Loucy (cell line): ENCODE measurements at regions not wholly inside any gene's neighbourhood (a gene's known extent, or its start where the extent isn't known, plus 50 kb on each side); places are given as distances from the start of the nearest gene placed in this dataset.
"Not testable (repeated sequence)": the region's sequence is repeated elsewhere in the genome, so short reads cannot be mapped to it uniquely, and the experiment has no call there.

Experiments used
- H2AFZ ChIP-seq: fragments of 200-600 bp; sonication (generic); 2 replicates; pipeline ENCODE4 v1.6.0; 2016; ENCODE audit warnings: antibody characterized with exemption, mild to moderate bottlenecking, low read length, moderate library complexity
- H3F3A ChIP-seq: fragments of 200-600 bp; 2 replicates; pipeline ENCODE4 v1.6.0; 2016; ENCODE audit warnings: antibody characterized with exemption, low read depth, mild to moderate bottlenecking
- H3K27me3 ChIP-seq: fragments of 200-600 bp; sonication (generic); 2 replicates; pipeline ENCODE4 v1.6.1; 2014; ENCODE audit warnings: low read length, mild to moderate bottlenecking; ENCODE audit not compliant: insufficient read depth, poor library complexity, severe bottlenecking
- H3K36me3 ChIP-seq: fragments of 200-600 bp; sonication (generic); 2 replicates; pipeline ENCODE4 v1.6.1; 2016; ENCODE audit warnings: low read length; ENCODE audit not compliant: insufficient read depth
- H3K4me1 ChIP-seq: fragments of 200-600 bp; sonication (generic); 2 replicates; pipeline ENCODE4 v1.5.1; 2014; ENCODE audit warnings: low read length, mild to moderate bottlenecking; ENCODE audit not compliant: insufficient read depth, poor library complexity, severe bottlenecking
- H3K4me2 ChIP-seq: fragments of 200-600 bp; sonication (generic); 2 replicates; pipeline ENCODE4 v1.6.0; 2014; ENCODE audit warnings: antibody characterized with exemption, low read length, low read depth, mild to moderate bottlenecking; ENCODE audit not compliant: poor library complexity, severe bottlenecking
- H3K4me3 ChIP-seq: fragments of 200-600 bp; sonication (generic); 2 replicates; pipeline ENCODE4 v1.5.1; 2014; ENCODE audit warnings: low read length, mild to moderate bottlenecking, mixed read lengths; ENCODE audit not compliant: poor library complexity, severe bottlenecking
- H3K79me2 ChIP-seq: fragments of 200-600 bp; sonication (generic); 2 replicates; pipeline ENCODE4 v1.6.1; 2014; ENCODE audit warnings: low read length; ENCODE audit not compliant: insufficient read depth
- H3K9ac ChIP-seq: fragments of 200-600 bp; sonication (generic); 2 replicates; pipeline ENCODE4 v1.6.0; 2014; ENCODE audit warnings: mild to moderate bottlenecking, low read depth, low read length, moderate library complexity; ENCODE audit not compliant: poor library complexity, severe bottlenecking
- H3K9me2 ChIP-seq: fragments of 200-600 bp; sonication (generic); replicated peaks from 2 replicates; pipeline ENCODE4 v1.6.1; 2016; ENCODE audit warnings: low read depth, low read length, mixed read lengths
- H3K9me3 ChIP-seq: fragments of 200-600 bp; sonication (generic); 2 replicates; pipeline ENCODE4 v1.6.1; 2014; ENCODE audit warnings: mild to moderate bottlenecking, antibody characterized with exemption, low read length, low read depth; ENCODE audit not compliant: insufficient read depth
- H4K20me1 ChIP-seq: fragments of 200-600 bp; sonication (generic); 2 replicates; pipeline ENCODE4 v1.6.0; 2014; ENCODE audit warnings: antibody characterized with exemption, low read length, mild to moderate bottlenecking; ENCODE audit not compliant: insufficient read depth, poor library complexity, severe bottlenecking
- CTCF ChIP-seq: fragments of 200-600 bp; sonication (generic); conservative IDR thresholded peaks from 2 replicates; pipeline ENCODE4 v1.5.1; 2014; ENCODE audit warnings: mild to moderate bottlenecking, antibody characterized with exemption, low read length

GRCh38 chr14:106359157-106359887 is 832.9 kb downstream of the TMEM121 start:
- H3K4me2 ChIP-seq, result peak overlapping the region; percentile 64

GRCh38 chr14:106365371-106365770 is 839.0 kb downstream of the TMEM121 start:
- H3K36me3 ChIP-seq, H3K9me3 ChIP-seq, H3K9me2 ChIP-seq: not testable (repeated sequence)

More at GRCh38 chr14:106359157-106359887, 832.9 kb downstream of the TMEM121 start:
- Histone ChIP-seq H3K4me1 (peaks cover 50% of the 10 kb centered on the region), H3K9ac (peak overlapping the region; percentile 71), H3K4me3 (peak overlapping the region; percentile 52)
- H4K20me1 ChIP-seq, H3K36me3 ChIP-seq, H3K27me3 ChIP-seq, H3F3A ChIP-seq, H3K9me3 ChIP-seq, H3K79me2 ChIP-seq, H3K9me2 ChIP-seq, H2AFZ ChIP-seq: not testable (repeated sequence)
- peak; percentile 24 for TF ChIP-seq CTCF

GRCh38 chr14:106365894-106366293 is 839.5 kb downstream of the TMEM121 start:
- not testable (repeated sequence) for H3K9ac ChIP-seq, H3F3A ChIP-seq, H3K4me3 ChIP-seq, H4K20me1 ChIP-seq, H3K27me3 ChIP-seq, H3K4me2 ChIP-seq, H3K36me3 ChIP-seq, H3K9me3 ChIP-seq, H3K79me2 ChIP-seq, H2AFZ ChIP-seq, H3K9me2 ChIP-seq
- H3K4me1 ChIP-seq, result peaks cover 25% of the 10 kb centered on the region

More at GRCh38 chr14:106365371-106365770, 839.0 kb downstream of the TMEM121 start:
- not testable (repeated sequence) for H3K4me2 ChIP-seq, H3K9ac ChIP-seq, H3K4me3 ChIP-seq, H3K79me2 ChIP-seq, H2AFZ ChIP-seq, H3K27me3 ChIP-seq, H3F3A ChIP-seq, H4K20me1 ChIP-seq
- peaks cover 26% of the 10 kb centered on the region for H3K4me1 ChIP-seq

GRCh38 chr14:106366971-106367370 is 840.6 kb downstream of the TMEM121 start:
- H3K9me2 ChIP-seq, H3K4me2 ChIP-seq, H3K4me3 ChIP-seq, H3K9me3 ChIP-seq, H3F3A ChIP-seq, H3K79me2 ChIP-seq, H3K9ac ChIP-seq, H3K36me3 ChIP-seq, H4K20me1 ChIP-seq, H2AFZ ChIP-seq, H3K27me3 ChIP-seq: not testable (repeated sequence)
- H3K4me1 ChIP-seq, result peaks cover 33% of the 10 kb centered on the region

GRCh38 chr14:106369456-106369855 is 843.1 kb downstream of the TMEM121 start:
- not testable (repeated sequence) for H3K9me2 ChIP-seq, H3K4me3 ChIP-seq, H3K79me2 ChIP-seq, H3K9me3 ChIP-seq, H3K27me3 ChIP-seq, H3F3A ChIP-seq, H4K20me1 ChIP-seq, H3K9ac ChIP-seq, H3K36me3 ChIP-seq, H2AFZ ChIP-seq, H3K4me2 ChIP-seq
- H3K4me1 ChIP-seq, result peaks cover 52% of the 10 kb centered on the region
